ENCODE measurements at regions not wholly inside any gene's neighbourhood (a gene's known extent, or its start where the extent isn't known, plus 50 kb on each side); places are given as distances from the start of the nearest gene placed in this dataset.

GRCh38 chr18:51955136-51955535 lies 384.9 kb upstream of the DCC start:
- no peak for DNase-seq (ENCODE audit: low spot score)
- Histone ChIP-seq H3K27ac (no peak overlapping the region), H3K4me3 (no peak overlapping the region)
- no peak for TF ChIP-seq CTCF (IDR thresholded peaks at IDR 0.05)

- Histone ChIP-seq H3K4me3 (no peak overlapping the region), H3K27ac (no peak overlapping the region)
- DNase-seq (ENCODE audit: low spot score) = no peak
- no peak for TF ChIP-seq CTCF (IDR thresholded peaks at IDR 0.05)
Observed at GRCh38 chr18:51957001-51957400, 383.0 kb upstream of the DCC start.

GRCh38 chr18:51980101-51980500 lies 359.9 kb upstream of the DCC start:
- Histone ChIP-seq H3K27ac (no peak overlapping the region), H3K4me3 (no peak overlapping the region)
- no peak for DNase-seq (ENCODE audit: low spot score)
- no peak for TF ChIP-seq CTCF (IDR thresholded peaks at IDR 0.05)

GRCh38 chr18:51988277-51988676 lies 351.7 kb upstream of the DCC start:
- Histone ChIP-seq H3K4me3 (no peak overlapping the region), H3K27ac (no peak overlapping the region)
- no peak for DNase-seq (ENCODE audit: low spot score)
- TF ChIP-seq CTCF (IDR thresholded peaks at IDR 0.05) = no peak

GRCh38 chr18:51997129-51997528 lies 342.9 kb upstream of the DCC start:
- DNase-seq (ENCODE audit: low spot score) = no peak
- Histone ChIP-seq H3K27ac (no peak overlapping the region), H3K4me3 (no peak overlapping the region)
- TF ChIP-seq CTCF (IDR thresholded peaks at IDR 0.05) = no peak

GRCh38 chr18:51998066-51998465 lies 341.9 kb upstream of the DCC start:
- DNase-seq (ENCODE audit: low spot score) = no peak
- no peak for TF ChIP-seq CTCF (IDR thresholded peaks at IDR 0.05)
- no peak overlapping the region for H3K27ac ChIP-seq
- no peak overlapping the region for H3K4me3 ChIP-seq

- DNase-seq (ENCODE audit: low spot score) = no peak
- H3K27ac ChIP-seq = no peak overlapping the region
- no peak overlapping the region for H3K4me3 ChIP-seq
- no peak for TF ChIP-seq CTCF (IDR thresholded peaks at IDR 0.05)
Observed at GRCh38 chr18:51998711-51999110, 341.3 kb upstream of the DCC start.

Data from coronary artery (tissue), 2 donors.